ENCODE measurements at regions not wholly inside any gene's neighbourhood (a gene's known extent, or its start where the extent isn't known, plus 50 kb on each side); places are given as distances from the start of the nearest gene placed in this dataset.

DNA sequence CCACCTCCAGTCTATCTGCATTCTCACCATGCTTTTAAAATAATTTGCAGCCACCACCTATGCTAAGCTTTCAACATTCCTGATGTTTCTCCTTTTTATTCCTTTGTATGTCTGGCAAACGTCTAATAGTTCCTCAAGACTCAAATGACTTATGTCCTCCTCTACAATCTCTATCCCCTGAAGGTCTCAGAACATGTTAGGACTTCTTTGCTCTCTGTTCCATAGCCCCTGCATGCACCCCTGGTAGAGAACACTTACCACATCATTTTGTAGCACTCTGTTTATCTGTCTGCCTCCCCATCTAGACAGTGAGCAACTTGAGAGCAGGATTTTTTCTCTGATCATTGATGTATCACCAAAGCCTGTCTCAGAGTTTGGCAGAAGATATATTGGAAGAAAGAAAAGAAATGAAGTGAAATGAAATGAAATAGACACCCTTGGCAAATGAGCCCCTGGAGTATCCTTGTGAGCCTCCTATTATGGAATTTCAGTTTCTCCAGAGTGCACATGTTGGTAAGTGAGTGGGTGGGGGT is 1231.2 kb upstream of the FLRT2 start:
- TF ChIP-seq, protein P1, sequence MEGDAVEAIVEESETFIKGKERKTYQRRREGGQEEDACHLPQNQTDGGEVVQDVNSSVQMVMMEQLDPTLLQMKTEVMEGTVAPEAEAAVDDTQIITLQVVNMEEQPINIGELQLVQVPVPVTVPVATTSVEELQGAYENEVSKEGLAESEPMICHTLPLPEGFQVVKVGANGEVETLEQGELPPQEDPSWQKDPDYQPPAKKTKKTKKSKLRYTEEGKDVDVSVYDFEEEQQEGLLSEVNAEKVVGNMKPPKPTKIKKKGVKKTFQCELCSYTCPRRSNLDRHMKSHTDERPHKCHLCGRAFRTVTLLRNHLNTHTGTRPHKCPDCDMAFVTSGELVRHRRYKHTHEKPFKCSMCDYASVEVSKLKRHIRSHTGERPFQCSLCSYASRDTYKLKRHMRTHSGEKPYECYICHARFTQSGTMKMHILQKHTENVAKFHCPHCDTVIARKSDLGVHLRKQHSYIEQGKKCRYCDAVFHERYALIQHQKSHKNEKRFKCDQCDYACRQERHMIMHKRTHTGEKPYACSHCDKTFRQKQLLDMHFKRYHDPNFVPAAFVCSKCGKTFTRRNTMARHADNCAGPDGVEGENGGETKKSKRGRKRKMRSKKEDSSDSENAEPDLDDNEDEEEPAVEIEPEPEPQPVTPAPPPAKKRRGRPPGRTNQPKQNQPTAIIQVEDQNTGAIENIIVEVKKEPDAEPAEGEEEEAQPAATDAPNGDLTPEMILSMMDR (IDR thresholded peaks at IDR 0.05) = no peak
- TF ChIP-seq POLR2A (IDR thresholded peaks at IDR 0.05) = no peak
